ENCODE measurements at regions not wholly inside any gene's neighbourhood (a gene's known extent, or its start where the extent isn't known, plus 50 kb on each side); places are given as distances from the start of the nearest gene placed in this dataset.

DNA sequence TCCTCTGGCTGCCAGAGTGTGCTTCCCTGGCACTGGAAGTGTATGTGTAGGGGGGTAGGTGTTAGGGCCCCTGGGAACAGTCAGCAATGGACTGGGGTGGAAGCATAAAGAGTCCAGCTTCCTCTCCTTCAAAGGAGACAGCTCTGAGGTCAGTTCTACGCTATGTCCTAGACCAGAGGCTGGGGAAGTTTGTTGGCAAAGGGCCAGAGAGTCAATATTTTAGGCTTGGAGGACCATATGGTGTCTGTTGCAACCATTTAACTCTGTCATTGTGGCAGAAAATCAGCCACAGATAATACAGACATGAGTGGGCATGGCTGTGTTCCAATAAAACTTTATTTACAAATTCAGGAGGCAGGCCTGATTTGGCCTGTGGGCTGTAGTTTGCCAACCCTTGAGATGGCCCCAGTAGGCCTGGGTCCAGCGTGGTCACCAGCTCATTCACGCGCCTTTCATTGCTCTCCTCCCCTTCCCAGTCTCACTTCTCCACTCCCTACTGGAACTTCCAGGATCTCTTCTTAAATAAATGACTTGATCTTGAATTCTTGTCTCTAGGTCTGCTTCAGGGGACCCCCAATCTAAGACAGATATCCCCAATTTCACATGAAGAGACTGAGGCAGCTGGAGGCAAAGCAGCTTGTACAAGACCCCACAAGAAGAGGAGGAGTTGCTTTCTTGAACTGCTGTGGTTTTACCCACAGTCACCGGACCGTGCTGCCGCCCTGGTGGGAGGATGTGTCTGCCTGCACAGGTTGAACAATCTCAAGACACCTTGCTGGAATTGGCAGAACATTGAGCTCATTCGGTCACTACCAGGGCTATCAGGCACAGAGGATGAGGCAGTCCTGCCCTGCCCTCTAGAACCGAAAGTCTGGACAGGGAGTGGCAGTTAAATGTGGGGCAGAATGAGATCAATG lies 162.4 kb upstream of the POU3F1 start:
- Histone ChIP-seq H3K23ac (ENCODE audit: insufficient read length, low read depth, low read length) (no peak overlapping the region), H4K91ac (ENCODE audit: insufficient read length, low read depth, low read length) (no peak overlapping the region), H3K56ac (ENCODE audit: insufficient read length, low read depth, low read length) (no peak overlapping the region), H3T11ph (ENCODE audit: low read length) (no peak overlapping the region), H3K79me1 (ENCODE audit: insufficient read depth, low read depth, low read length, poor library complexity, severe bottlenecking) (no peaks in the 10 kb centered on the region), H3K9ac (ENCODE audit: extremely low read depth, insufficient read length, low read length) (no peak overlapping the region), H3K4me2 (ENCODE audit: insufficient read depth, insufficient read length, low read length) (no peak overlapping the region), H3K9me3 (ENCODE audit: control insufficient read depth, low read depth, low read length) (no peaks in the 10 kb centered on the region), H2BK5ac (ENCODE audit: insufficient read length, low read length) (no peak overlapping the region), H2BK120ac (ENCODE audit: low read depth, low read length, poor library complexity, severe bottlenecking) (no peak overlapping the region), H2AK5ac (ENCODE audit: insufficient read length, low read length) (no peak overlapping the region), H3K27ac (ENCODE audit: insufficient read length, low read depth, low read length) (no peak overlapping the region), H2BK15ac (ENCODE audit: low read depth, low read length) (no peak overlapping the region), H3K4me1 (ENCODE audit: insufficient read depth, low read length) (0 out of 2 replicates have a peak, but pooled peaks cover 2% of the 10 kb centered on the region), H3K14ac (ENCODE audit: insufficient read depth, low read length) (no peak overlapping the region), H2BK12ac (ENCODE audit: insufficient read length, low read depth, low read length) (no peak overlapping the region), H3K18ac (ENCODE audit: insufficient read length, low read depth, low read length) (no peak overlapping the region), H3K4ac (ENCODE audit: low read depth, low read length) (no peak overlapping the region), H2BK20ac (ENCODE audit: low read depth, low read length, poor library complexity, severe bottlenecking) (no peak overlapping the region), H3K27me3 (ENCODE audit: insufficient read depth, low read length) (no peaks in the 10 kb centered on the region), H3K23me2 (ENCODE audit: insufficient read length, low read depth, low read length, poor library complexity, severe bottlenecking) (no peaks in the 10 kb centered on the region), H3K79me2 (ENCODE audit: insufficient read depth, low read length) (no peaks in the 10 kb centered on the region), H4K20me1 (ENCODE audit: control insufficient read depth, insufficient read depth, insufficient read length) (no peaks in the 10 kb centered on the region), H2AFZ (ENCODE audit: low read length) (no peak overlapping the region), H4K8ac (replicated peaks; ENCODE audit: insufficient read length, low read depth, low read length) (no peak overlapping the region), H4K5ac (ENCODE audit: insufficient read length, low read depth, low read length) (no peak overlapping the region)
- no CpG with 5 or more reads among the region's 9 CpGs for WGBS (ENCODE audit: extremely low coverage, insufficient read length, low lambda C conversion rate)
- no peak for DNase-seq
- H3K4me3 Mint-ChIP-seq: no peak overlapping the region
- no peaks in the 10 kb centered on the region for H3K9me3 Mint-ChIP-seq
- H3K27ac Mint-ChIP-seq: no peak overlapping the region
- H3K27me3 Mint-ChIP-seq (ENCODE audit: low read depth): peaks cover 4% of the 10 kb centered on the region
- H3K4me1 Mint-ChIP-seq: peaks cover 6 to 10% of the 10 kb centered on the region in 2 experiments
- TF ChIP-seq, protein P1, sequence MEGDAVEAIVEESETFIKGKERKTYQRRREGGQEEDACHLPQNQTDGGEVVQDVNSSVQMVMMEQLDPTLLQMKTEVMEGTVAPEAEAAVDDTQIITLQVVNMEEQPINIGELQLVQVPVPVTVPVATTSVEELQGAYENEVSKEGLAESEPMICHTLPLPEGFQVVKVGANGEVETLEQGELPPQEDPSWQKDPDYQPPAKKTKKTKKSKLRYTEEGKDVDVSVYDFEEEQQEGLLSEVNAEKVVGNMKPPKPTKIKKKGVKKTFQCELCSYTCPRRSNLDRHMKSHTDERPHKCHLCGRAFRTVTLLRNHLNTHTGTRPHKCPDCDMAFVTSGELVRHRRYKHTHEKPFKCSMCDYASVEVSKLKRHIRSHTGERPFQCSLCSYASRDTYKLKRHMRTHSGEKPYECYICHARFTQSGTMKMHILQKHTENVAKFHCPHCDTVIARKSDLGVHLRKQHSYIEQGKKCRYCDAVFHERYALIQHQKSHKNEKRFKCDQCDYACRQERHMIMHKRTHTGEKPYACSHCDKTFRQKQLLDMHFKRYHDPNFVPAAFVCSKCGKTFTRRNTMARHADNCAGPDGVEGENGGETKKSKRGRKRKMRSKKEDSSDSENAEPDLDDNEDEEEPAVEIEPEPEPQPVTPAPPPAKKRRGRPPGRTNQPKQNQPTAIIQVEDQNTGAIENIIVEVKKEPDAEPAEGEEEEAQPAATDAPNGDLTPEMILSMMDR (conservative IDR thresholded peaks at IDR 0.05): peak; percentile 17; the same call in 1 of the 3 replicates
- no peaks in the 10 kb centered on the region; a peak in 1 of 7 replicates for H3K36me3 Mint-ChIP-seq (ENCODE audit: insufficient read depth in 1 of 3, low read depth in 3 of 3)

Data from H9 (cell line).